Endodermal cell (in vitro differentiated cells): ENCODE measurements at regions not wholly inside any gene's neighbourhood (a gene's known extent, or its start where the extent isn't known, plus 50 kb on each side); places are given as distances from the start of the nearest gene placed in this dataset.

Source experiments
- DNase-seq: peaks from one replicate; pipeline ENCODE4 v3.0.0-alpha.2; 2017
- H3K27ac ChIP-seq: 2 replicates; pipeline ENCODE4 v1.5.1; 2013; ENCODE audit warnings: mild to moderate bottlenecking, low read depth, low read length, moderate library complexity
- H3K27me3 ChIP-seq: 2 replicates; pipeline ENCODE4 v1.6.1; 2013; ENCODE audit warnings: mild to moderate bottlenecking, low read length, moderate library complexity; ENCODE audit not compliant: insufficient read depth, control insufficient read depth, poor library complexity, severe bottlenecking
- H3K36me3 ChIP-seq: 2 replicates; pipeline ENCODE4 v1.7.0; 2013; ENCODE audit warnings: mild to moderate bottlenecking, low read length, moderate library complexity; ENCODE audit not compliant: control insufficient read depth, insufficient read depth
- H3K4me1 ChIP-seq: one replicate; pipeline ENCODE4 v1.7.0; 2013; ENCODE audit warnings: low read length; ENCODE audit not compliant: control insufficient read depth, insufficient read depth
- H3K4me3 ChIP-seq: 2 replicates; pipeline ENCODE4 v1.5.1; 2013; ENCODE audit warnings: mild to moderate bottlenecking, low read length, moderate library complexity
- H3K9ac ChIP-seq: 2 replicates; pipeline ENCODE4 v1.6.1; 2013; ENCODE audit warnings: mild to moderate bottlenecking, low read length, moderate library complexity; ENCODE audit not compliant: poor library complexity, severe bottlenecking; ENCODE audit errors: extremely low read depth
- H3K9me3 ChIP-seq: 2 replicates; pipeline ENCODE4 v1.6.1; 2013; ENCODE audit warnings: mild to moderate bottlenecking, low read length, moderate library complexity; ENCODE audit not compliant: control insufficient read depth
- H3K27ac Mint-ChIP-seq: 2 replicates; pipeline ENCODE4 v1.8.0; 2020; ENCODE audit warnings: mixed read lengths
- H3K27me3 Mint-ChIP-seq: 2 replicates; pipeline ENCODE4 v1.8.0; 2021; ENCODE audit warnings: mild to moderate bottlenecking, mixed read lengths; ENCODE audit not compliant: insufficient read depth
- H3K36me3 Mint-ChIP-seq: 2 replicates; pipeline ENCODE4 v1.8.0; 2020; ENCODE audit warnings: low read depth, mixed read lengths
- H3K4me1 Mint-ChIP-seq: 2 replicates; pipeline ENCODE4 v1.8.0; 2020; ENCODE audit warnings: mixed read lengths
- H3K4me3 Mint-ChIP-seq: 2 replicates; pipeline ENCODE4 v1.8.0; 2020; ENCODE audit warnings: mild to moderate bottlenecking, moderate library complexity, mixed read lengths
- H3K9me3 Mint-ChIP-seq: 2 replicates; pipeline ENCODE4 v1.8.0; 2020; ENCODE audit warnings: mild to moderate bottlenecking, mixed read lengths
- WGBS, 2 experiments: methylation state at CpG; one replicate each; pipeline versions ENCODE4 v1.1.5 to v1.1.7; 2013; ENCODE audit warnings: missing lambda C conversion rate in 2 of 2, mixed read lengths in 1 of 2; ENCODE audit not compliant: insufficient coverage in 1 of 2, insufficient read length in 1 of 2; 5-methylcytosine and 5-hydroxymethylcytosine counted together
- TF ChIP-seq, protein P1 (sequence below): fragments of 200-600 bp; sonication (generic); conservative IDR thresholded peaks from 2 replicates; pipeline ENCODE4 v1.5.0; 2021; ENCODE audit warnings: antibody characterized with exemption, mild to moderate bottlenecking

DNA sequence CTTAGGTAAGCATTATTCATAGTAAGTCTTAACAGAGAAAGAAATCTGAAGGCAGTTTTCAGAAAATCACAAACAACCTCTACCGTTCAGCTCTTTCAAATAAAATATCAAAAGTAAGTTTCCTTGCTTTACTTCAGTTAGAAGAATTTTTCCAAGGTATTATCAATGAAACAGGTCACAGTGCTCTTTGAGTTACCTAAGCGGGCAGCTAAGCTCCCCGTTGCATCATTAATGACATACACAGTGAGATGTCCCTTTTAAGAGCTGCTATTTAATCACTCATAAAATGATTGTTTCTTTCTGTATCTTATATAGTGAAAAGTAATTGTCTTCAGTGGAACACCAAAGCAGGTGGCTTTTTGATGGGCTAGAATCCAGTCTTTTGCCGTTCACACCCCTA lies 86.2 kb upstream of the PIK3R1 start:
- no peak for DNase-seq
- no peaks in the 10 kb centered on the region for H3K9me3 Mint-ChIP-seq
- Histone ChIP-seq H3K4me1 (no peaks in the 10 kb centered on the region), H3K4me3 (no peak overlapping the region), H3K9me3 (no peaks in the 10 kb centered on the region), H3K9ac (no peak overlapping the region), H3K27me3 (no peaks in the 10 kb centered on the region), H3K27ac (no peak overlapping the region), H3K36me3 (no peaks in the 10 kb centered on the region)
- no peak overlapping the region for H3K4me3 Mint-ChIP-seq
- H3K27ac Mint-ChIP-seq: no peak overlapping the region
- H3K27me3 Mint-ChIP-seq: no peaks in the 10 kb centered on the region
- peaks cover 1% of the 10 kb centered on the region for H3K4me1 Mint-ChIP-seq
- no peaks in the 10 kb centered on the region for H3K36me3 Mint-ChIP-seq
- TF ChIP-seq, protein P1, sequence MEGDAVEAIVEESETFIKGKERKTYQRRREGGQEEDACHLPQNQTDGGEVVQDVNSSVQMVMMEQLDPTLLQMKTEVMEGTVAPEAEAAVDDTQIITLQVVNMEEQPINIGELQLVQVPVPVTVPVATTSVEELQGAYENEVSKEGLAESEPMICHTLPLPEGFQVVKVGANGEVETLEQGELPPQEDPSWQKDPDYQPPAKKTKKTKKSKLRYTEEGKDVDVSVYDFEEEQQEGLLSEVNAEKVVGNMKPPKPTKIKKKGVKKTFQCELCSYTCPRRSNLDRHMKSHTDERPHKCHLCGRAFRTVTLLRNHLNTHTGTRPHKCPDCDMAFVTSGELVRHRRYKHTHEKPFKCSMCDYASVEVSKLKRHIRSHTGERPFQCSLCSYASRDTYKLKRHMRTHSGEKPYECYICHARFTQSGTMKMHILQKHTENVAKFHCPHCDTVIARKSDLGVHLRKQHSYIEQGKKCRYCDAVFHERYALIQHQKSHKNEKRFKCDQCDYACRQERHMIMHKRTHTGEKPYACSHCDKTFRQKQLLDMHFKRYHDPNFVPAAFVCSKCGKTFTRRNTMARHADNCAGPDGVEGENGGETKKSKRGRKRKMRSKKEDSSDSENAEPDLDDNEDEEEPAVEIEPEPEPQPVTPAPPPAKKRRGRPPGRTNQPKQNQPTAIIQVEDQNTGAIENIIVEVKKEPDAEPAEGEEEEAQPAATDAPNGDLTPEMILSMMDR: no peak
- WGBS, 2 experiments: 76 to 77% methylated on average over 3 to 4 of the region's 4 CpGs

DNA sequence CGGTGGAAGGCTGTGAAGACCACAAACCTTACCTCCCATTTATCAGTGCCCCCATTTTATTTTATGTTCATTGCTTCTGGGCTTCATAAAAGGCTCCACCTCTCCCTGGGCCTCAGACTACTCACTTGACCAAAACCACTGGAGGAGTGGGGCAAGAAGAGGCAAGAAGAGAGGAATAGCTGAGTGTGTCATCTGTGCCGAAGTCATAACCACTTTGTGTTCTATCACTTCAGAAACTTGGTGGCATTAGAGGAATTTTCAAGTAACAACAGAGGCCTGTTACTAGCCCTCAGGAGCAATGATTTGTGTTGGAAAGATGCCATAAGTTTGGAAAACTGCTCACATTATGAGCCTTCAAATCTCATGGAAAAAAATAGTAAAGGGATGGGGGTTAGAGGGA lies 88.7 kb upstream of the PIK3R1 start:
- H3K27me3 Mint-ChIP-seq: peaks cover 3% of the 10 kb centered on the region

DNA sequence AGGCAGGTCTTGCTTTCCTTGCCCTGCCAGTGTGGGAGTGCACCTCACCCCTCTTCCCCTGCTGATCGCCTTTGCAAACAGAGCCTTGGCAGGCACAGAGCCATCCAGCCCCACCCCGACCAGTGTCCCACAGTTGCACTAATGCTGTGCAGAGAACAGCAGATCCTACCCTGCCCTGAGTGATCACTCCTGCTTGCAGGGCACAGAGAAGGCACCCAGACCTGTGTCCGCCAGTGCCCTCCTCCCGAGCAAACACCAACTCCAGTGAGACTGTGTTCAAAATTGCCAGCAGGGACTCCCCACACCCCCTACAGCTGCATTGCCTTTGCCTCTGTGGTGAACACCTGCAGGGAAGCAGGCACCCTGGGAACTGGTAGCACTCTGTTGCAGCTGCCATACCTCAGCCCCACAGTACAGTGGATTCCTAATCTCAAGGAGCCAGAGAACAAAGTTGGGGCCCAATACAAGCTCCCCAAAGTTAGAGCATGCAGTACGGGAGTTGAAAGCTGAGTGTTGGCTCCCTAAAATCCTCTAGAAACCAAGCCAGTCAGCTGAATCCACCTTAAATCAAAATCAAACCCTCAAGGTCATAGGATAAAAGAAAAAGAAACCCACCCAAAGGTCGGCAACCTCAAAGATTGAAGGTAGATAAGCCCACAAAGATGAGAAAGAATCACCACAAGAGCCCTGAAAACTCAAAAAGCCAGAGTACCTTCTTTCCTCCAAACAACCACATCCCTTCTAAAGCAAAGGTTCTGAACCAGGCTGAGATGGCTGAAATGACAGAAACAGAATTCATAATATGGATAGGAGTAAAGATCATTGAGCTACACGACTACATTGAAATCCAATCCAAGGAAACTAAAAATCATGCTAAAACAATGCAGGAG lies 92.9 kb upstream of the PIK3R1 start:
- Histone ChIP-seq H3K36me3 (no peaks in the 10 kb centered on the region), H3K4me3 (no peak overlapping the region), H3K9me3 (no peaks in the 10 kb centered on the region), H3K27me3 (no peaks in the 10 kb centered on the region), H3K4me1 (no peaks in the 10 kb centered on the region), H3K27ac (no peak overlapping the region), H3K9ac (no peak overlapping the region)
- Mint-ChIP-seq H3K36me3 (no peaks in the 10 kb centered on the region), H3K27ac (no peak overlapping the region), H3K9me3 (no peaks in the 10 kb centered on the region), H3K27me3 (peaks cover 3% of the 10 kb centered on the region), H3K4me3 (no peak overlapping the region), H3K4me1 (no peaks in the 10 kb centered on the region)
- TF ChIP-seq, protein P1: no peak
- peak; percentile 25 for DNase-seq
- WGBS, 2 experiments: 94% methylated on average over 7 of the region's 7 CpGs; no CpG with 5 or more reads in 1 of the 2 experiments

More for the DNA sequence above, 88.7 kb upstream of the PIK3R1 start:
- Histone ChIP-seq H3K9ac (no peak overlapping the region), H3K36me3 (no peaks in the 10 kb centered on the region), H3K27ac (no peak overlapping the region), H3K9me3 (no peaks in the 10 kb centered on the region), H3K27me3 (no peaks in the 10 kb centered on the region), H3K4me3 (no peak overlapping the region), H3K4me1 (no peaks in the 10 kb centered on the region)
- Mint-ChIP-seq H3K4me1 (no peaks in the 10 kb centered on the region), H3K27ac (no peak overlapping the region), H3K9me3 (no peaks in the 10 kb centered on the region), H3K4me3 (no peak overlapping the region), H3K36me3 (no peaks in the 10 kb centered on the region)
- no peak for DNase-seq
- 86 to 100% methylated on average over 1 to 2 of the region's 2 CpGs for WGBS, 2 experiments
- TF ChIP-seq, protein P1: no peak
